HG02981 (cell line): ENCODE measurements at regions not wholly inside any gene's neighbourhood (a gene's known extent, or its start where the extent isn't known, plus 50 kb on each side); places are given as distances from the start of the nearest gene placed in this dataset.
"Not testable (repeated sequence)": the region's sequence is repeated elsewhere in the genome, so short reads cannot be mapped to it uniquely, and the experiment has no call there.

Source experiments
- ATAC-seq: cut with Tn5 transposase; IDR thresholded peaks from one replicate; pipeline ENCODE4 v1.9.1; 2021; ENCODE audit warnings: mild to moderate bottlenecking, moderate library complexity; ENCODE audit not compliant: unreplicated experiment

DNA sequence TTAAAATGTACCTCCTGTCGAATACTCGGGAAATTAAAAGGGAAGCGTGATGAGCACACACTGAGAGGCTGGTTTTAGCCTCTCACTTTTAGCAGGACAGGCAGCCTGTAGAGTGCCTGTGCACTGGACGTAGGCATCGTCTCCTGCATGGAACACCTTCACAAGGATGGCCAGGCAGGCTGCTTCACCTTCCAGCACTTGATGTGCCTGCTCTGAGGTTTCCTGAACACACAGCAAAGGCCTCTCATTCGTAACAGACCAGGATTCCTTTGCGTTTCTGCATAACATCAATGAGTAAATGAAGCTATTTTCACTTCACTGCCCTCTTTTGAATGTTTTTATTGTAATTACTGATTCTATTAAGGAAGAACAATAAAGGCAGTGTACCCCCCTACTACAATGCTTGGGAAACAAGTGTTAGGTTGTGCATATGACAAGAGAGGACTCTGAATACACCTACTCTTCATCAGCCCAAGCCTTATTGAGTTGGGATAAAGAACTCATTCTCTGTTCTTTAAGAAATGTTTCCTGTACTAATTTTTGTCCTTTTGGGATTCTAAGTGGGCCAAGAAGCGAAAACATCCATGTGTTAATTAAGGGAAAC is 1077.6 kb upstream of the FOXG1 start:
- no peak for ATAC-seq

- no peak for ATAC-seq
Observed at GRCh38 chr14:27712364-27712763, 1054.2 kb upstream of the FOXG1 start.

DNA sequence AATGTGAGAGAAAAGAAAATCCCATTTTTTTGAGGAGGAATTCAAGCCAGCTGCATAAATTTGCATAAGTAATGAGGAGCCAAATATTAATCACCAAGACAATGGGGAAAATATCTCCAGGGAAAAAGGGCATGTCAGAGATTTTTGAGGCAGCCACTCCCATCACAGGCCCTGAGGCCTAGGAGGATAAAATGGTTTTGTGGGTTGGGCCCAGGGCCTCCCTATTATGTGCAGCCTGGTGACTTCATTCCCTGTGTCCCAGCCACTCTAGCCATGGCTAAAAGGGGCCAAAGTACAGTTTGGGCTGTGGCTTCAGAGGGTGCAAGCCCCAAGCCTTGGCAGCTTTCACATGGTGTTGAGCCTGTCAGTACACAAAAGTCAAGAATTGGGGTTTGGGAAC is 1051.0 kb upstream of the FOXG1 start:
- ATAC-seq, result no peak

- no peak for ATAC-seq
Observed at GRCh38 chr14:27721760-27722159, 1044.8 kb upstream of the FOXG1 start.

DNA sequence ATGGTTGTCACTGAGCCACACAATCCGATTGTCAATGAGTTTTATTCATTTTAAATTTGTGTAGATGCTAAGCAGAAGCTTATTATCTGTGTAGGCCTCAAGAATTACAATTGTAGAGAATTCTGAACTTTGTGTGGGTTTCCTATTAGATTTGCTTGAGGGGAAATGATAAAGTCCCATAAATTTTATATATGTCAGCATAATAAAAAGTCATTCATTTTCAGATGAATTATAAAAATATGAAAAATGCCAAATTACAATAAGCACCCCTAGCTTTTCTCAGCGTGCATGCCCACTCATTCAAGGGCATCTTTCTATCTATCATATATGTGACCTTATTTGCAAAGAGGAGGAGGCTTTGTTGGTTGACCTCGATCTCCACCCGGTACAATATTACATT is 1041.1 kb upstream of the FOXG1 start:
- no peak for ATAC-seq

GRCh38 chr14:27727251-27727770 is 1039.3 kb upstream of the FOXG1 start:
- ATAC-seq, result no peak

DNA sequence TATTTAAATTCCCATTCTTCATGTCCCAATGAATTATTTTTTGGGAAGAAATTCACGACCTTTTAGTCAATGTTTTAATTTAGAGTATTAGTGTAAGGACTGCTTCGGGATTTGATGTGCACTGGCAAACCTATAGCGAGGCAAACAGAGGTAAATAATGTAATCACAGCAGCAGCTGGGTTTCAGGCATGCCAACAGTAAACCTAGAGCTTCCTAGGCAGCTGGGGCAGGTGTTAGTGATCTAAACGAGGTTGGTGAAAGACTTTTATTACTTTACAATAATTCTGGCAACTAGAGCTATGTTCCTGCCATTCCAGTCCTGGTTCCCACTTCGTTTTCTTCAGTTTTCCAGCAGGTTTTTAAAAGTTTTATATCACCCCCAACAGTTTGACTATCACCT is 1036.4 kb upstream of the FOXG1 start:
- no peak for ATAC-seq

DNA sequence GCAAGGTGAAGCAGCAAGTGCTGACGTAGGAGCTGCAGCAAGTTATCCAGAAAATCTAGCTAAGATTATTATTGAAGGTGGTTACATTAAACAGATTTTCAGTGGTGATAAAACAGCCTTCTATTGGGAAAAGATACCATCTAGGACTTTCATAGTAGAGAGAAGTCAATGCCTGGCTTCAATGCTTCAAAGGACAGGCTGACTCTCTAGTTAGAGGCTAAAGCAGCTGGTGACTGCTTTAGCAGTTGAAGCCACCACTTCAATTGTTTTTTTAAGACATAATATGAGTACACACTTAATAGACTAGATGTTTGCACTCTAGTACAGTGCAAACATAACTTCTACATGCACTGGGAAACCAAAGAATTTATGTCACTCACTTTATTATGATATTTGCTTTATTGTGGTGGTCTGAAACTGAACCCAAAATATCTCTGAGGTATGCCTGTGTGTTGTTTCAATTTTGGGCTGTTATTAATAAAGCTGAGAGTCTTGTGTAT is 1026.9 kb upstream of the FOXG1 start:
- ATAC-seq, result no peak

DNA sequence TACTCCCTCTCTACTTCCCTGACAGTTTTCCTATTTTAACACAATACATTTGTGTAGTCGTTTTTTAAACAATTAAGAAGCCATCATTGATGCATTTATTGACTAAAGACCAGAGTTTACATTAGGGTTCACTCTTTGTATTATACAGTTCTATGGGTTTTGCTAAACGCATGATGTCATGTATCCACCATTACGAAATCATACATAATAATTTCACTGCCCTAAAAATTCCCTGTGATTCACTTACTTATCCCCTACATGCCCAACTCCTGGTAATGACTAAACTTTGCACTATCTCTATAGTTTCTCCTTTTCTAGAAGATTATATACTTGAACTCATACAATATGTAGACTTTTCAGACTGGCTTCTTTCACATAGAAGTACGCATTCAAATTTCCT is 1016.5 kb upstream of the FOXG1 start:
- no peak for ATAC-seq

DNA sequence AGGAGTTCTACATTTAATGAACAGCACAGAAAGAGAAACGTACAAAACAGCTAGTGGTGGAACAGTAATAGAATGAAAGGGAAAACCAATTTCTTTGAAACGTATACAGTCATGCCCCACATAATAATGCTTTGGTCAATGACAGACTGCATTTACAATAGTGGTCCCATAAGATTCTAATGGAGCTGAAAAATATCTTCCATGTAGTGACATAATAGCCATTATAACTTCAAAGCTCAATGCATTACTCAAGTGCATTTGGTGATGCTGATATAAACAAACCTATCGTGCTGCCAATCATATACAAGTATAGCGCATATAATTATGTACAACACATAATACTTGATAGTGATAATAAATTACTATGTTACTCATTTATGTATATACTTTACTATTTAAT is 1008.9 kb upstream of the FOXG1 start:
- not testable (repeated sequence) for ATAC-seq

- ATAC-seq, result not testable (repeated sequence)
Observed at GRCh38 chr14:27760367-27760766, 1006.2 kb upstream of the FOXG1 start.

DNA sequence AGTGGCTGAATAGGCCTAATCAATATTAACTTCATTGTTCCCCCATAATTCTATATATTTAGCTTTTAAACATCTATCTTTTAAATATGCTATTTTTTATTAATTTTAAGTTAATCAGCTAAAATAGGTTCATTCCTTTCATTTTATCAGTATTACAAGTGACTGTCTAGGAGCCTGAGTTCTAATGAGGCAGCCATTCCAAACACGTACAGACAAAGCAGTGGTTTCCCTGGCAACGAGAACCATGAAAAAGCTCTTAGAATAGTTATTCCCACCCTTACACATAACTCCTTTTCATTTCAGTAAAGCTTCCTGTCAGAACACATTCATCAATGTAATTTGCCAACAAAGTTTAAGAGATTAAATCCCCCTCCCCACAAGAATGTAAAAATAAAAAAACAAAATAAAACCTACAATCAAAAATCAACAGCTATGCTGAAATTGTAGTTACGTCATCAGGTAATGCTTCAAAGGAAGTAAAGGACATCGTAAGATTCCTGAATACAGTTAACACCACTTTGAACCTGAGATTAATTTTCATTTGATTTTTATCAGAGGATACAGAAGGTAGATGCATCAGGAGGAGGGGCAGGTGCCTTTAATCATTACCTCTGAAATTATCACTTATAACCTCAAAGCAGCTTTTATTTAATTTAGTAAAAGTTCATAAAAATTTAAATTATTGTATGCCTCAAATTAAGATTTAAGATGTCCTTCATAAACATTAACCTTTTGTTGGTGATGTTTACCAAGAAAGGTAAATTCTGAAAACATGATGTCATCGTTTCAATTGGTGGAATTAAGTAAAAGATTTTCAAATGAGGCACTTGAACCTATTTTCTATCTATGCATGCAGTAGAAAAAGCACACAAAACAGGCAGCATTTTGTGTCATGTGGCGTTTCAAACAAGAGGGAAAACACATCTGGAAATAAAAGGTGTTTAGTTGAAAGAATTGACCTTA is 967.2 kb upstream of the FOXG1 start:
- not testable (repeated sequence) for ATAC-seq

DNA sequence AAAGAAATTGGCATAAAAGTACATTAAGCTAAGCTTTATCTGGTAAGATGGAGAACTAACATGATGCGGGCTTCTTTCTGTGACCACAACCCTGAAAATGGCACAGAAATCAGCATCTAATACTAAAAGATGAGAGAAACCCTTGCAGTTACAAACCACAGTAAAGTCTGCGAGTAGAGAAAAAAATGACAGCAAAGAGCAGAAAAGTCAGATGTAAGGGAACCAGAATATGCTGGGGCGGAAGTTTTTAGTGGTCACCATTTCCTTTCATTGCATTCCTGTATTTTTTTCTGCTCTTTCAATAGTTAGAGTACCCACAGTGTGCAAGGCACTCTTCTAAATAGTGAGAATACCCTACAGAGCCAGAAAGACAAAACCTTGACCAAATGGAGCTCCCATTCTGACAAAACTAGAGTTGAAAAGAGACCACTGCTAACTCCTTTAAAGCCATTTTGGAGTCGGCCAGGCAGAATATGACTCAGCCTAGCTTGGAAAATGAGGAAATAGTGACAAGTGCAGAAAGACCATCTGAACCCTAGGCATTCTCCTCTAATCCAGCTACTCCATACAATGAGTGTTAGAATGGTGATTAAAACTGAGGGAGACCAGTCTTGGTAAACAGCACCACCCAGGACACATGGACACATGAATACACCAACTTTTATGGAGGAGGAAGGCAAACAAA is 948.7 kb upstream of the FOXG1 start:
- not testable (repeated sequence) for ATAC-seq

DNA sequence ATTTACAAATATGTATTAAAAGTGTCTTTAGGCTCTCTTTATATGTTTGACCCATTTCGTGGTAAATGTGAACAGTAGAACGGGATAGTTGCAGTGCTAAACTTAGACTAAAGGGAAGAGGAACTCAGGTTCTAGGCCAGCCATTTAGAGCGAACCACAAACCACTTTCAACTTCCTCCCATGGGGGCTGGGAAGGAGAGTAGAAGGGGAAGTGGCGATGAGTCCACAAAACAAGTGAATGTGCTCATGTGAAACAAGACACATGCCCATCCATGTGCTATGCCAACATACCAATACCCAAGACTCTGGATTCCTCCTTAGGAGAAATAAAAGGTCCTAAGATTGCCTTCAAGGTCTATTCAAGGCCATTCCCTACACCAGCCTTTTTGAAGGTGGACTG is 940.4 kb upstream of the FOXG1 start:
- ATAC-seq, result not testable (repeated sequence)

- ATAC-seq, result not testable (repeated sequence)
Observed at GRCh38 chr14:27831978-27832377, 934.6 kb upstream of the FOXG1 start.

DNA sequence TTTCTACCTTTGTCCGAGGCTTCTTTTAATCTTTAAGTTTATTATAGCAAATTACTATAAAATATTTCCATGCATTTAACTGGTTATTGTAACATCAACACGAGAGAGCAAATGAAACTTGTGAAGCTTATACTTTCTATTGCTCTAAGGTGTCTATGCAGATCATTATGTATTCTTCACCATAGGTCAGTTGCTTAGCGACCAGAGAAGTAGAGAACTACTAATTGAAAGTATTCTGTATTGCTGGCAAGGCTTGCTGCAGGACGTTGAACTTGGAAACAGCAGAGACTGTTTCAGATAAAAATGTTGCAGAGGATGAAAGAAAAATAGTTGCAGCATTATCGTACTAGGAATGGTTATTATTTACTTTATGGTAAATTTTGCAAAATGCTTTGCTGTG is 933.6 kb upstream of the FOXG1 start:
- not testable (repeated sequence) for ATAC-seq

DNA sequence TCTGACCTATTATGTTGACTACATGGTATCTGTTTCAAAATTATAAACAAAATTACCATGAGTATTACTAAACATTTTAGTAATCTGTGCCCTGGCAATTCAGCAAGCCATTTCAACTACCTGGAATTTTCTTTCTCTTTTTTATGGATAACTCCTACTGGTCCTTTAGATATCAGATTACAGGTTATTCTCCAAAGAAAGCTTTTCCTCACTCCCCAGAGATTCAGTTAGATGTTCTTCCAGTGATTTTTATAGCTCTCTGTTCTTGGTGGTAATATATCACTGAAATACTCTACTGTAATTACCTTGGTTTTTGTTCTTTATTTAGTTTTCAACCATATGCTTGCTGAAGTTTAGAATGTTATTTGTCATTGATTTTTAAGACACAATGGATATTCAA is 930.2 kb upstream of the FOXG1 start:
- ATAC-seq, result no peak

DNA sequence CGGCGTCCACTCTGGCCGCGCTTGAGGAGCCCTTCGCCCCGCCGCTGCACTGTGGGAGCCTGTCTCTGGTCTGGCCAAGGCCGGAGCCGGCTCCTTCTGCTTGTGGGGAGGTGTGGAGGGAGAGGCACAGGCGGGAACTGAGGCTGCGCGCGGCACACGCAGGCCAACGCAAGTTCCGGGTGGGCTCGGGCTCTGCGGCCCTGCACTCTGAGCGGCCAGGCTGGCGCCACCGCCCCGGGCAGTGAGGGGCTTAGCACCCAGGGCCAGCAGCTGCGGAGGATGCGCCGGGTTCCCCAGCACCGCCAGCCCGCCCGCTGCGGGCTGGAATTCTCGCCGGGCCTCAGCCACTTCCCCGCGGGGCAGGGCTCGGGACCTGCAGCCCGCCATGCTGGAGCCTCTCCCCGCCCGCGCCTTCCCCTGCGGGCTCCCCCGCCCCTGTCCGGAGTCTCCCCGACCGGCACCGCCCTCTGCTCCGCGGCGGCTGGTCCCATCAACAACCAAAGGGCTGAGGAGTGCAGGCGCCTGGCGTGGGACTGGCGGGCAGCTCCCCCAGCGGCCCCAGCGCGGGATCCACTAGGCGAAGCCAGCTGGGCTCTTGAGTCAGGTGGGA is 921.2 kb upstream of the FOXG1 start:
- no peak for ATAC-seq

GRCh38 chr14:27845902-27846301 is 920.7 kb upstream of the FOXG1 start:
- no peak for ATAC-seq

DNA sequence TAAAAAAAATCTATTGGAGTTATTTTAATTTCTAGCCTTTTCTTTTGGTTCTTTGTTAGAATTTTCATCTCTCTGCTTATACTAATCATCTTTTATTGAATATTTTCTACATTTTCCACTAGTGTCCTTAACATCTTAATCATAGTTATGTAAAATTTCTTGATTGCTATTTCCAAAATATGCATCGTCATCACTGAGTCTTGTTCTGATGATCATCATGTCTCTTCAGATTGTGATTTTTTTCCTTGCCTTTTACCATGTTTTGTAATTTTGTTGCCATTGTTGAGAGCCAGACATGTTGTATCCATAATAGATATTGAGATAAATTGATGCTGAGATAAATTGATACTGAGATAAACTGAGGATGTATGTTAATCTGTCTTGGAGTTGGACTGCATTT is 919.1 kb upstream of the FOXG1 start:
- not testable (repeated sequence) for ATAC-seq

GRCh38 chr14:27849193-27849592 is 917.4 kb upstream of the FOXG1 start:
- not testable (repeated sequence) for ATAC-seq
